SK-N-SH (cell line): ENCODE measurements at regions not wholly inside any gene's neighbourhood (a gene's known extent, or its start where the extent isn't known, plus 50 kb on each side); places are given as distances from the start of the nearest gene placed in this dataset.

Experiments
- CTCF ChIA-PET: fragments of 300-600, 350-600 bp; formaldehyde crosslinking; extraction: SDS; loops from one replicate; lab custom pipeline; 2021; lab: Yijun Ruan, JAX
- POLR2A ChIA-PET: fragments of 350-600 bp; sonication (Branson Sonifier 250); formaldehyde crosslinking; extraction: SDS; loops from one replicate; lab custom pipeline; 2020; ENCODE audit warnings: antibody characterized with exemption, inconsistent platforms; lab: Yijun Ruan, JAX
- DNase-seq: peaks from one replicate; pipeline ENCODE4 v3.0.0; 2012
- H2AFZ ChIP-seq: fragments of 200-600 bp; sonication (generic); 2 replicates; pipeline ENCODE4 v1.8.1; 2016; ENCODE audit warnings: antibody characterized with exemption, mild to moderate bottlenecking, low read depth
- H3F3A ChIP-seq: fragments of 200-600 bp; sonication (generic); replicated peaks from 2 replicates; pipeline ENCODE3; 2016; ENCODE audit warnings: antibody characterized with exemption, mild to moderate bottlenecking; ENCODE audit not compliant: insufficient read depth
- H3K27ac ChIP-seq, 2 experiments: fragments of 200-500 bp in 1 of 2; fragments of 200-600 bp in 1 of 2; sonication (Bioruptor generic) in 1 of 2; sonication (generic), shearing (Covaris generic) in 1 of 2; 2 replicates each; pipeline versions ENCODE4 v1.5.1 to v1.6.1; 2014 to 2016; ENCODE audit warnings: low read depth in 2 of 2, inconsistent platforms in 1 of 2, low read length in 1 of 2, mild to moderate bottlenecking in 1 of 2, mixed read lengths in 1 of 2
- H3K27me3 ChIP-seq: fragments of 200-600 bp; sonication (generic), shearing (Covaris generic); 2 replicates; pipeline ENCODE4 v1.6.1; 2016; ENCODE audit warnings: mixed run types; ENCODE audit not compliant: insufficient read depth
- H3K36me3 ChIP-seq, 2 experiments: fragments of 200-500 bp in 1 of 2; fragments of 200-600 bp in 1 of 2; sonication (Bioruptor generic) in 1 of 2; sonication (generic) in 1 of 2; replicated peaks in 1 of 2; 2 replicates each; pipeline versions ENCODE3 to v1.5.1; 2014 to 2016; ENCODE audit warnings: low read length in 1 of 2, mild to moderate bottlenecking in 1 of 2; ENCODE audit not compliant: insufficient read depth in 2 of 2, control insufficient read depth in 1 of 2
- H3K4me1 ChIP-seq, 2 experiments: fragments of 200-500 bp in 1 of 2; fragments of 200-600 bp in 1 of 2; sonication (Bioruptor generic) in 1 of 2; sonication (generic), shearing (Covaris generic) in 1 of 2; 2 replicates each; pipeline versions ENCODE4 v1.5.1 to v1.6.1; 2014 to 2016; ENCODE audit warnings: low read depth in 1 of 2, low read length in 1 of 2, mixed run types in 1 of 2; ENCODE audit not compliant: insufficient read depth in 2 of 2, control insufficient read depth in 1 of 2
- H3K4me2 ChIP-seq: fragments of 200-600 bp; sonication (generic), shearing (Covaris generic); 2 replicates; pipeline ENCODE4 v1.6.1; 2017; ENCODE audit warnings: mixed run types
- H3K4me3 ChIP-seq, 2 experiments: fragments of 200-500 bp in 1 of 2; fragments of 200-600 bp in 1 of 2; sonication (Bioruptor generic) in 1 of 2; sonication (generic), shearing (Covaris generic) in 1 of 2; 2 replicates each; pipeline versions ENCODE4 v1.5.1 to v1.8.1; 2014 to 2016; ENCODE audit warnings: low read depth in 2 of 2, inconsistent platforms in 1 of 2, low read length in 1 of 2, mild to moderate bottlenecking in 1 of 2, mixed read lengths in 1 of 2, moderate library complexity in 1 of 2
- H3K79me2 ChIP-seq: fragments of 200-600 bp; sonication (generic); 2 replicates; pipeline ENCODE4 v1.8.1; 2017; ENCODE audit warnings: mild to moderate bottlenecking; ENCODE audit not compliant: insufficient read depth
- H3K9ac ChIP-seq: fragments of 200-600 bp; sonication (generic); 2 replicates; pipeline ENCODE4 v1.6.1; 2017; ENCODE audit warnings: mixed run types
- H3K9me2 ChIP-seq: fragments of 200-600 bp; sonication (generic); 2 replicates; pipeline ENCODE4 v1.6.1; 2017; ENCODE audit warnings: mixed run types
- H3K9me3 ChIP-seq: fragments of 200-600 bp; sonication (generic); 2 replicates; pipeline ENCODE4 v1.6.1; 2017; ENCODE audit warnings: mixed run types, mild to moderate bottlenecking, moderate library complexity
- H4K20me1 ChIP-seq: fragments of 200-600 bp; sonication (generic); 2 replicates; pipeline ENCODE4 v1.6.1; 2017; ENCODE audit warnings: mild to moderate bottlenecking, mixed run types; ENCODE audit not compliant: insufficient read depth
- CHD2 ChIP-seq: fragments of 150-350 bp; IDR thresholded peaks from 2 replicates; pipeline ENCODE4 v1.6.1; 2018; ENCODE audit warnings: low read length; ENCODE audit not compliant: partially characterized antibody
- ELF1 ChIP-seq: IDR thresholded peaks from 2 replicates; pipeline ENCODE4 v1.4.0; 2012
- FOSL2 ChIP-seq: IDR thresholded peaks from 2 replicates; pipeline ENCODE4 v1.4.0; 2012; ENCODE audit warnings: low read depth, mild to moderate bottlenecking, moderate library complexity, borderline replicate concordance
- FOXJ3 ChIP-seq: sonication (generic); formaldehyde crosslinking; IDR thresholded peaks from 2 replicates; pipeline ENCODE4 v1.5.1; 2020; ENCODE audit warnings: mild to moderate bottlenecking, missing genetic modification reagents
- FOXM1 ChIP-seq: IDR thresholded peaks from 2 replicates; pipeline ENCODE4 v1.4.0; 2012; ENCODE audit warnings: low read depth, mild to moderate bottlenecking
- GABPA ChIP-seq: IDR thresholded peaks from 2 replicates; pipeline ENCODE4 v1.4.0; 2012; ENCODE audit warnings: low read depth, mild to moderate bottlenecking
- IRF3 ChIP-seq: fragments of 150-350 bp; IDR thresholded peaks from 2 replicates; pipeline ENCODE4 v1.6.1; 2016; ENCODE audit warnings: mild to moderate bottlenecking, low read depth, low read length
- NFIC ChIP-seq: IDR thresholded peaks from 2 replicates; pipeline ENCODE4 v1.4.0; 2012; ENCODE audit warnings: borderline replicate concordance
- NRF1 ChIP-seq: IDR thresholded peaks from 2 replicates; pipeline ENCODE4 v1.6.1; 2012; ENCODE audit warnings: low read depth, mild to moderate bottlenecking, low read length
- POLR2AphosphoS5 ChIP-seq: IDR thresholded peaks from 2 replicates; pipeline ENCODE4 v1.6.1; 2012; ENCODE audit warnings: low read depth, low read length
- RAD21 ChIP-seq: IDR thresholded peaks from 2 replicates; pipeline ENCODE4 v1.6.1; 2012; ENCODE audit warnings: mild to moderate bottlenecking, low read length
- RCOR1 ChIP-seq: fragments of 150-350 bp; IDR thresholded peaks from 2 replicates; pipeline ENCODE4 v1.6.1; 2017; ENCODE audit warnings: antibody characterized with exemption, low read length
- REST ChIP-seq: IDR thresholded peaks from 2 replicates; pipeline ENCODE4 v1.6.1; 2012; ENCODE audit warnings: mild to moderate bottlenecking, low read depth, low read length, moderate library complexity
- RFX5 ChIP-seq: IDR thresholded peaks from 2 replicates; pipeline ENCODE4 v1.6.1; 2012; ENCODE audit warnings: mild to moderate bottlenecking, improper control_type of control experiment, low read length
- WGBS: methylation state at CpG from one replicate; pipeline ENCODE4 v1.1.6; 2017; ENCODE audit warnings: low lambda C conversion rate; 5-methylcytosine and 5-hydroxymethylcytosine counted together
- TF ChIP-seq, protein P1 (sequence below): IDR thresholded peaks from 2 replicates; pipeline ENCODE4 v1.4.0; 2012; ENCODE audit warnings: low read depth, borderline replicate concordance

DNA sequence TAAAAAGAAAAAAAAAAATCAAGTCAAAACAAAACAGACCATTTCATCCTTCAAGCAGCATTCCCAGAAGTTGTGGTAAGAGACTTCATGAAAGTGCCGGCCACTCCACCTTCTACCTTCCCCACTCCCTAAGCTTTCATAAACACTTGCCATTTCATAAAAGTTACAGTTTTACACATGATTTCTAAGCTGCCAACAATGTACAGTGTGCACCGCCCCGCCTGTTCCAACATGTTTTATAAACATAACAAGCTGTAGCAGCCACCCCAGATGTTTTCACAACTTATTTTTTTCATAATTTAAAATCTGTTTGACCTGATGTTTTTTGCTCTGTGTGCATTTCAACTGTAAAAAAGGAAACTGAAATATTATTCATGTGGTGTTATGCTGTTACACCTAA, 608.1 kb downstream of the TOX3 start (continued):
- TF ChIP-seq FOXM1 (no peak), RCOR1 (no peak), CHD2 (no peak), FOXJ3 (CRISPR knock-in tag) (no peak)

GRCh38 chr16:51937771-51938170, 609.2 kb downstream of the TOX3 start:
- Histone ChIP-seq H3K4me3 (no peak overlapping the region), H3K27me3 (no peaks in the 10 kb centered on the region), H3K36me3 (no peaks in the 10 kb centered on the region), H2AFZ (no peak overlapping the region), H3K9me3 (no peaks in the 10 kb centered on the region), H3K4me1 (peaks cover 0 to 19% of the 10 kb centered on the region in 2 experiments; a peak in 2 of 4 replicates), H3K79me2 (no peaks in the 10 kb centered on the region), H3K27ac (no peak overlapping the region), H3F3A (no peaks in the 10 kb centered on the region), H3K9me2 (no peaks in the 10 kb centered on the region), H3K4me2 (no peak overlapping the region), H4K20me1 (no peaks in the 10 kb centered on the region), H3K9ac (no peak overlapping the region)
- DNase-seq = no peak
- ChIA-PET POLR2A (no interaction called here), CTCF (interaction anchor here (0.5 to 4.1 kb wide), 3 partner anchors 33 to 119 kb away, joined by 3 to 27 read pairs (median 6); no protein-coding TSS in a partner anchor)
- TF ChIP-seq GABPA (no peak), RFX5 (no peak), RAD21 (no peak), NFIC (no peak), FOSL2 (no peak), POLR2AphosphoS5 (no peak), FOXJ3 (CRISPR knock-in tag) (no peak), ELF1 (no peak), RCOR1 (no peak), NRF1 (no peak), REST (no peak), IRF3 (no peak)
- TF ChIP-seq, protein P1, sequence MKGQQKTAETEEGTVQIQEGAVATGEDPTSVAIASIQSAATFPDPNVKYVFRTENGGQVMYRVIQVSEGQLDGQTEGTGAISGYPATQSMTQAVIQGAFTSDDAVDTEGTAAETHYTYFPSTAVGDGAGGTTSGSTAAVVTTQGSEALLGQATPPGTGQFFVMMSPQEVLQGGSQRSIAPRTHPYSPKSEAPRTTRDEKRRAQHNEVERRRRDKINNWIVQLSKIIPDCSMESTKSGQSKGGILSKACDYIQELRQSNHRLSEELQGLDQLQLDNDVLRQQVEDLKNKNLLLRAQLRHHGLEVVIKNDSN = no peak
- 21% methylated on average over 6 of the region's 6 CpGs for WGBS
